HepG2 (cell line): ENCODE measurements at regions not wholly inside any gene's neighbourhood (a gene's known extent, or its start where the extent isn't known, plus 50 kb on each side); places are given as distances from the start of the nearest gene placed in this dataset.
A peak's percentile ranks its signal among the peaks of the same experiment; 100 is the strongest.

ENCODE experiments used
- ATAC-seq: fragments of 200-7000 bp; cut with Tn5 transposase; 3 replicates; pipeline ENCODE4 v1.9.1; 2020; ENCODE audit warnings: mild to moderate bottlenecking, moderate library complexity
- BruUV-seq: library from RNA; stranded (reverse); fragments of 400-500 nt; replicated peaks from 2 replicates; lab custom pipeline; 2021; lab: Mats Ljungman, UMichigan
- CTCF ChIA-PET: fragments of 300-600 bp; formaldehyde crosslinking; extraction: SDS; loops from one replicate; lab custom pipeline; 2021; ENCODE audit warnings: low total read pairs, inconsistent platforms, low intra/inter-chr PET ratio; lab: Yijun Ruan, JAX
- POLR2A ChIA-PET: fragments of 350-600 bp; sonication (Branson Sonifier 250); formaldehyde crosslinking; loops from one replicate; lab custom pipeline; 2020; ENCODE audit warnings: antibody characterized with exemption, inconsistent platforms; lab: Yijun Ruan, JAX
- DNase-seq: peaks from one replicate; pipeline ENCODE4 v3.0.0-alpha.2; 2015; ENCODE audit warnings: low spot score
- FAIRE-seq: peaks from 3 replicates; lab custom pipeline; 2011; peaks lifted over from hg19 to GRCh38; lab: Jason Lieb, UNC
- H2AFZ ChIP-seq: one replicate; pipeline ENCODE4 v1.6.1; 2011; ENCODE audit warnings: low read length, inconsistent platforms
- H3K27ac ChIP-seq: fragments of 300-600 bp; 3 replicates; pipeline ENCODE4 v1.8.0; 2011; ENCODE audit warnings: mixed run types, mild to moderate bottlenecking, mixed read lengths, low read length, inconsistent platforms; ENCODE audit not compliant: insufficient read depth; ENCODE audit errors: extremely low read length
- H3K27me3 ChIP-seq, 2 experiments: fragments of 200-600 bp in 1 of 2; 2 replicates in 1 of 2; 3 replicates in 1 of 2; pipeline versions ENCODE4 v1.6.0 to v1.8.0; 2011; ENCODE audit warnings: low read length in 2 of 2, mild to moderate bottlenecking in 2 of 2, moderate library complexity in 2 of 2, inconsistent platforms in 1 of 2; ENCODE audit not compliant: insufficient read depth in 2 of 2, control insufficient read depth in 1 of 2
- H3K36me3 ChIP-seq, 2 experiments: fragments of 200-600 bp in 1 of 2; replicated peaks in 1 of 2; 2 replicates in 1 of 2; 3 replicates in 1 of 2; pipeline versions ENCODE4 v1.5.1 to v1.8.0; 2011; ENCODE audit warnings: low read length in 2 of 2, inconsistent platforms in 1 of 2; ENCODE audit not compliant: insufficient read depth in 2 of 2, control insufficient read depth in 1 of 2
- H3K4me1 ChIP-seq: 2 replicates; pipeline ENCODE4 v1.5.1; 2012; ENCODE audit warnings: low read length, inconsistent platforms; ENCODE audit not compliant: insufficient read depth
- H3K4me2 ChIP-seq: 2 replicates; pipeline ENCODE4 v1.6.0; 2011; ENCODE audit warnings: low read depth, low read length, inconsistent platforms
- H3K4me3 ChIP-seq, 3 experiments: fragments of 200-600 bp in 1 of 3; sonication (generic), shearing (Covaris generic) in 1 of 3; replicated peaks in 1 of 3; 2 replicates each; pipeline ENCODE4 v1.5.1; 2011 to 2016; ENCODE audit warnings: low read length in 3 of 3, inconsistent platforms in 2 of 3, low read depth in 2 of 3, mild to moderate bottlenecking in 2 of 3, control low read depth in 1 of 3, mixed read lengths in 1 of 3; ENCODE audit not compliant: insufficient read depth in 1 of 3
- H3K79me2 ChIP-seq: one replicate; pipeline ENCODE4 v1.6.1; 2011; ENCODE audit warnings: low read length, inconsistent platforms; ENCODE audit not compliant: insufficient read depth
- H3K9ac ChIP-seq: 2 replicates; pipeline ENCODE4 v1.6.0; 2011; ENCODE audit warnings: mild to moderate bottlenecking, low read depth, low read length, inconsistent platforms; ENCODE audit not compliant: insufficient read depth
- H3K9me3 ChIP-seq: 2 replicates; pipeline ENCODE4 v1.5.1; 2012; ENCODE audit warnings: mild to moderate bottlenecking, low read length
- H4K20me1 ChIP-seq: 2 replicates; pipeline ENCODE4 v1.6.0; 2011; ENCODE audit warnings: inconsistent platforms, mild to moderate bottlenecking, low read length, moderate library complexity; ENCODE audit not compliant: insufficient read depth
- ATF7 ChIP-seq, 2 experiments: fragments of 450-650 bp in 1 of 2; sonication (generic) in 1 of 2; formaldehyde crosslinking in 1 of 2; IDR thresholded peaks; 2 replicates each; pipeline versions ENCODE4 v1.4.0 to v1.6.1; 2016 to 2020; ENCODE audit warnings: antibody characterized with exemption in 1 of 2, mild to moderate bottlenecking in 1 of 2, missing genetic modification reagents in 1 of 2
- CREB1 ChIP-seq, 2 experiments: fragments of 450-650 bp in 1 of 2; IDR thresholded peaks; 2 replicates each; pipeline ENCODE4 v1.6.1; 2016 to 2017; ENCODE audit warnings: control low read depth in 1 of 2, mild to moderate bottlenecking in 1 of 2, missing compliant biosample characterization in 1 of 2, missing genetic modification characterization in 1 of 2
- FOXC1 ChIP-seq: sonication (generic); formaldehyde crosslinking; IDR thresholded peaks from 2 replicates; pipeline ENCODE4 v1.8.0; 2022; ENCODE audit warnings: mild to moderate bottlenecking, missing genetic modification reagents, borderline replicate concordance
- GLMP ChIP-seq: sonication (generic); formaldehyde crosslinking; IDR thresholded peaks from 2 replicates; pipeline ENCODE4 v1.9.0; 2021; ENCODE audit warnings: missing genetic modification reagents, mild to moderate bottlenecking, borderline replicate concordance
- HOXA3 ChIP-seq: sonication (generic); formaldehyde crosslinking; IDR thresholded peaks from 2 replicates; pipeline ENCODE4 v1.5.0; 2020; ENCODE audit warnings: missing genetic modification reagents
- KDM5A ChIP-seq: fragments of 200-600 bp; sonication (generic); IDR thresholded peaks from 2 replicates; pipeline ENCODE4 v1.7.0; 2018; ENCODE audit warnings: antibody characterized with exemption, mild to moderate bottlenecking, low read length, borderline replicate concordance
- SALL1 ChIP-seq: sonication (generic); formaldehyde crosslinking; IDR thresholded peaks from 2 replicates; pipeline ENCODE4 v1.8.0; 2022; ENCODE audit warnings: mild to moderate bottlenecking, missing genetic modification reagents
- ZBED4 ChIP-seq: sonication (generic); formaldehyde crosslinking; IDR thresholded peaks from 2 replicates; pipeline ENCODE4 v1.4.0; 2020; ENCODE audit warnings: missing genetic modification reagents, borderline replicate concordance
- ZNF18 ChIP-seq: sonication (generic); formaldehyde crosslinking; IDR thresholded peaks from 2 replicates; pipeline ENCODE4 v1.8.0; 2022; ENCODE audit warnings: mild to moderate bottlenecking, missing genetic modification reagents; ENCODE audit not compliant: insufficient replicate concordance
- ZNF264 ChIP-seq: sonication (generic); formaldehyde crosslinking; IDR thresholded peaks from 2 replicates; pipeline ENCODE4 v1.4.0; 2020; ENCODE audit warnings: missing genetic modification reagents
- WGBS: methylation state at CpG from one replicate; pipeline ENCODE4 v1.1.6; 2017; ENCODE audit warnings: low lambda C conversion rate; 5-methylcytosine and 5-hydroxymethylcytosine counted together
- in situ Hi-C: cut with HindIII; loops from 2 replicates; pipeline ENCODE4 v1.10.0; 2017; ENCODE audit warnings: low pct_unique_long_range_greater_than_20kb; ENCODE audit not compliant: extremely low pct_ligation_motif_present
- intact Hi-C: fragments of 100-400 bp; cut with micrococcal nuclease; formaldehyde crosslinking; loops from one replicate; pipeline ENCODE4 v1.10.0; 2022; ENCODE audit not compliant: unreplicated experiment

GRCh38 chr5:2840372-2840915 lies 89.0 kb upstream of the IRX2 start:
- CTCF ChIA-PET: no interaction called here
- no peaks in the 10 kb centered on the region for H3K79me2 ChIP-seq
- no peak for DNase-seq
- H3K9me3 ChIP-seq: no peaks in the 10 kb centered on the region
- H3K36me3 ChIP-seq: no peaks in the 10 kb centered on the region
- BruUV-seq: no TSS peak
- no peak for ATAC-seq
- POLR2A ChIA-PET: no interaction called here
- peaks cover 0 to 6% of the 10 kb centered on the region in 2 experiments; a peak in 2 of 5 replicates for H3K27me3 ChIP-seq
- 11% methylated on average over 9 of the region's 10 CpGs for WGBS
- FAIRE-seq: no peak
- H3K27ac ChIP-seq: no peak overlapping the region
- in situ Hi-C loops (no loop called here), intact Hi-C loops (no loop called here)
- no peaks in the 10 kb centered on the region for H3K4me1 ChIP-seq
- TF ChIP-seq FOXC1 (CRISPR knock-in tag): no peak
- peak; percentile 97 for TF ChIP-seq CREB1 (IDR thresholded peaks at IDR 0.05)
- no peak for TF ChIP-seq CREB1 (CRISPR knock-in tag; IDR thresholded peaks at IDR 0.05)
- TF ChIP-seq HOXA3 (CRISPR knock-in tag): no peak
- TF ChIP-seq ATF7 (IDR thresholded peaks at IDR 0.05): peak; percentile 98
- TF ChIP-seq ATF7 (CRISPR knock-in tag; IDR thresholded peaks at IDR 0.05): no peak
- no peak overlapping the region for H3K9ac ChIP-seq
- H3K4me2 ChIP-seq: no peak overlapping the region
- no peak overlapping the region for H3K4me3 ChIP-seq
- H2AFZ ChIP-seq: no peak overlapping the region
- no peaks in the 10 kb centered on the region for H4K20me1 ChIP-seq

- Histone ChIP-seq H3K4me2 (no peak overlapping the region), H3K9me3 (no peaks in the 10 kb centered on the region), H3K4me3 (no peak overlapping the region), H3K36me3 (no peaks in the 10 kb centered on the region), H3K27ac (no peak overlapping the region), H2AFZ (no peak overlapping the region), H4K20me1 (no peaks in the 10 kb centered on the region), H3K79me2 (no peaks in the 10 kb centered on the region), H3K4me1 (no peaks in the 10 kb centered on the region), H3K9ac (no peak overlapping the region), H3K27me3 (no peaks in the 10 kb centered on the region; a peak in 1 of 5 replicates)
- 23% methylated on average over 5 of the region's 5 CpGs for WGBS
- in situ Hi-C loops (no loop called here), intact Hi-C loops (no loop called here)
- no peak for ATAC-seq
- DNase-seq: no peak
- BruUV-seq: no TSS peak
- ChIA-PET POLR2A (no interaction called here), CTCF (no interaction called here)
- FAIRE-seq: no peak
- TF ChIP-seq SALL1 (CRISPR knock-in tag) (no peak), GLMP (CRISPR knock-in tag) (no peak), ZNF18 (CRISPR knock-in tag) (no peak), ZBED4 (CRISPR knock-in tag) (no peak), KDM5A (no peak), ZNF264 (no peak)
Observed at GRCh38 chr5:2836133-2836532, 84.7 kb upstream of the IRX2 start.
